Activated T-helper 1 cell treated with Interleukin-2 at 50 U/mL for 16 hours (primary cell): ENCODE measurements at regions not wholly inside any gene's neighbourhood (a gene's known extent, or its start where the extent isn't known, plus 50 kb on each side); places are given as distances from the start of the nearest gene placed in this dataset.

ENCODE experiments used
- DNase-seq: peaks from one replicate; pipeline ENCODE4 v3.0.0-alpha.2; 2020; ENCODE audit warnings: low read depth

DNA sequence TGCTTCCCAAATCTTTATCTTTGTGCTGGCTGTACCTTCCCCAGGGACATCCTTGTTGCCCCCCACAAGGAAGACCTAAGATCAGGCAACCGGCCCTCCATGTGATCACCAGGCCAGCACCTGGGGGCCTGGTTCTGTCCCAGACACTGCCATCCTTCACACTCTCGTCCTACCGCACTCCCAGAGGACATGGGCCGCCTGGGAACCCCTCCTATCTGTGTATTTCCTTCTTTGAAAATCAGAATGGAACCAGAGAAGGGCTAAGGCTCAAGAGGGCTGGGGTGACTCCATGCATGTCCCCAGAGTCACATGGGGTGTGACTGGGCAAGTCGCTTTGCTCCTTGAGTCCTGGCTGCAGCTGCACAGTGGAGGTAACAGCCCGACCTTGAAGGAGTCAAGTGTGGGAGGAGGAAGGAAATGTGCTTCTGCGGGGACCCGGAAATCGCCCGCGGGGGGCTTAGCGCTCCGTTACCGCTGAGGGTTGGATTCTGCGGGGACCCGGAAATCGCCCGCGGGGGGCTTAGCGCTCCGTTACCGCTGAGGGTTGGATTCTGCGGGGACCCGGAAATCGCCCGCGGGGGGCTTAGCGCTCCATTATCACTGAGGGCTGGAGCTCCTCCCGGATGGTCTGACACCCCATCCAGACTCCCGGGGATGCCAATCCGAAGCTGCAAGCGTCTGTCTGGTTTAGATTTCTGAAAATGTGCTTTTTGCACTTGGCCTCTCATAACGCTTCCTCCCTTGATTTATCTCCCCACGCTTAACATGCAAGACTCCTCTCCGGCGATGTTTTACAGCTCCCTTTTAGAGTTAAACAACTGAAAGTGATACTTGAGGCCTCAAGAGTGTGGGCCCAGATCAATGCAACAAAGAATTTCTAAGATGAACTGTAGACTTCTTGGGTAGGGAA, 278.9 kb downstream of the NPHP4 start:
- no peak for DNase-seq

DNA sequence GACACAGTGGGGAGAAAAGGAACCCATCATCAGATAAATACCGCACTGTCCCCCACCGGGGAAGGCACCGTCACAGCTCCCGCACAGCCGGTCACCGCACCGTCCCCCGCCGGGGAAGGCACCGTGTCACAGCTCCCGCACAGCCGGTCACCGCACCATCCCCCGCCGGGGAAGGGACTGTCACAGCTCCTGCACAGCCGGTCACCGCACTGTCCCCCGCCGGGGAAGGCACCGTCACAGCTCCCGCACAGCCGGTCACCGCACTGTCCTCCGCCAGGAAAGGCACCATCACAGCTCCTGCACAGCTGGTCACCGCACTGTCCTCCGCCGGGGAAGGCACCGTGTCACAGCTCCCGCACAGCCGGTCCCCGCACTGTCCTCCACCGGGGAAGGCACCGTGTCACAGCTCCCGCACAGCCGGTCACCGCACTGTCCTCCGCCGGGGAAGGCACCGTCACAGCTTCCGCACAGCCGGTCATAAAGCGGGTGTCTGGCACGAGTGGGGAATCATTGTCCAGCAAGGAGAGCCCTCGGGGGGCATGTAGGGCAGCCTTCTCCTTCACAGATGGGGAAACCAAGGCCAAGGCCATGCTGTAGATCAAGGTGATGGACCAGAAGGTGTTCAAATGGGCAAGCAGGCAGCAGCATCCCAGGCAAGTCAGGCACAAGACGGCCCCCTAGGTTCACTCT, 280.1 kb downstream of the NPHP4 start:
- DNase-seq: no peak

DNA sequence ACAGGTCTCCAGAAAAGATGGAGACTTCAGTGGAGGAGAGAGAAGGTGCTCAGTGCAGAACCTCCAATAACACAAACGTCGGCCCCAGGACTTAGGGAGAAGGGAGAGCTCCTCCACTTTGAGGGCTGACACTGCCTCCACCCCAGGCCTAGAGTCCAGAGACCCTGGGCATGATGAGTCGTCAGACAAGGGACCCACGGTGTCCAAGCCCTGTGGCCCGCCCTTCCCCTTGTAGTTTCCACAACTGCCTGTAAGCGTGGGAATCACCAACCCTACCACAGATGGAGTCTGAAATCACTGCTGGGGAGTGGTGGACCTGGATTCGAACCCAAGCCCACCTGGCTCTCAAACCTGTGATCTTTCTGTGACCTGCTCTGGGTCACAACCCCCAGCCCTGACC, 281.1 kb downstream of the NPHP4 start:
- no peak for DNase-seq

DNA sequence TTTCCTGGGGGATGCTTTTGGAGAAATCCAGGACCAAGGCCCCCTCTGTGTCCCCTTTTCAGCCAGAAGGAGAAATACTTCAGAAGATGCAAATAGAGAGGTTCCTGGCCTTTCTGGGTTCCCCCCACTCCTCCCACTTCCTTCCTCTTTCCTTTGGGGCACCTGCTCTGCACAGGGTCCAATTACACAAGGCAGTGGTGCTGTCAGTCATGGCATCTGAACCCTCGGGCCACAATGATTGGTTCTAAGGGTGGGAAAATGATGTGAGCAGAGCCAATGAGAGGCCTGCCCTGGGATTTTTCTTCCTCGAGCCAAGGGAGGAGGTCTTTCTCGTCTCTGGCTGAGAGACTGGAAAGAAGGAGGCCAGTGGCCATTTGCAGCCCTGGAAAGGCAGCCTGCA, 282.2 kb downstream of the NPHP4 start:
- DNase-seq: no peak

DNA sequence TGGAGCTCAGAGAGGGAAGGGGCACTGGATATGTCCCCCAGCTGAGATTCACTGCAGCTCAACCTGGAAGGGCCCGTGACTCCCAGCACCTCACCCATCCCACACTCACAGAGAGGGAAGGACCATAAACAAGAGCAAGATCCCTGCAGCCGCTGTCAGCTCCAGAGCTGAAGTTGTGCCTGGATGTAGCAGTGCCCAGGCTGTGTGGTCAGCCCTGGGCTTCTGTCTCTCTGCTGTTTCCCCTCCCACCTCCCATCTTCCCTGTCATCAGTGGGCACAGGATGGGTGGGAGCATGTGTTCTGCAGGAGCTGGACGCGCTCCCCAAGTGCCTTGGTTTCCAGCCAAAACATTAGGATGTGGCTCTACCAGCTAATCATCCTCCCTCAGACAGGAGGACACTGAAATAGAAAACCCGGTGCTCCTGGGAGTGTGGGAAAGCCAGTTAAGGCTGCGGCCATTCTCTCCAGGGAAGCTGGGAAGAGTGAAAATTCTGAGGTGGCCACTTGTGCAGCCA, 282.7 kb downstream of the NPHP4 start:
- DNase-seq: no peak

DNA sequence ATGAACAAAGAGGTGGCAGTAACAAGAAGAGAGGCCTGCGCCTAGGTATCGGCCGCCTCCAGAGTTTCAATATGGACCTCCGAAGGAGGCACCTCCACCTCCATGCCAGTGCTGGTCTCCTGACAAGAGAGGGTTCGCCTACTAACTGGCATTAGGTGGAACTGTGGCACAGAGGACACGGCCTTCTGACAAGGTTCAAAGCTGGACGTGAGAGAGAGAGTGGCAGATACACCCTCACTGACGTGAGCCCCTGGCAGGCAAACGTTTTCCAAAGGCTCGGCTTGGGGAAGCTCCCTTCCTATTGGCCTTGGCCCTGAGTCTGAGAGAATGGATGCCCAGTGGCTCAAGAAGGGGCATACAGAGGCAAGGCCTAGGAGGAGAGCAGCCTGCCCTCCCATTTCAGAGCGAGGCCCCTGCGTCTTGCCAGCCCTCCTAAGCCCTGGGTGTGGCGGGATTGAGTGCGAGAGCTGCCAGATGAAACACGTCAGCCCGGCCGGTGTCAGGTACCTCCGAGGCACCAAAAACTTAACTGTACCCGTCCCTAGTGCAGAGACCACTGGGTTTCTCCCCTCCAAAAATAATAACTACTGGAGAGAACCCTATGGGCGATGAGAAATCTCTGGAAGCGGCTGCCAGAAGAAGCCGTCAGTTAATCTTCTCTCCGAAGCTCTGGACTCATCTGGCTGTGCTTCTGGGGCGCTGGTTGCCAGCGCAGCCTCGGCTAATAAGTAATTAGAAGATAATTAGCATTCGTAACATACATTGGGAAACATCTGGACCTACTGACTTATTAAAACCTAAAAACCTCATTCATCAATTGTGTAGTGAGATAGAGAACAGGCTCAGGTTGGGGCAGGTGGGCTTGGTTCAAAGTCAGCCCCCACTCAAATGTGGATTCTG, 283.6 kb downstream of the NPHP4 start:
- no peak for DNase-seq

DNA sequence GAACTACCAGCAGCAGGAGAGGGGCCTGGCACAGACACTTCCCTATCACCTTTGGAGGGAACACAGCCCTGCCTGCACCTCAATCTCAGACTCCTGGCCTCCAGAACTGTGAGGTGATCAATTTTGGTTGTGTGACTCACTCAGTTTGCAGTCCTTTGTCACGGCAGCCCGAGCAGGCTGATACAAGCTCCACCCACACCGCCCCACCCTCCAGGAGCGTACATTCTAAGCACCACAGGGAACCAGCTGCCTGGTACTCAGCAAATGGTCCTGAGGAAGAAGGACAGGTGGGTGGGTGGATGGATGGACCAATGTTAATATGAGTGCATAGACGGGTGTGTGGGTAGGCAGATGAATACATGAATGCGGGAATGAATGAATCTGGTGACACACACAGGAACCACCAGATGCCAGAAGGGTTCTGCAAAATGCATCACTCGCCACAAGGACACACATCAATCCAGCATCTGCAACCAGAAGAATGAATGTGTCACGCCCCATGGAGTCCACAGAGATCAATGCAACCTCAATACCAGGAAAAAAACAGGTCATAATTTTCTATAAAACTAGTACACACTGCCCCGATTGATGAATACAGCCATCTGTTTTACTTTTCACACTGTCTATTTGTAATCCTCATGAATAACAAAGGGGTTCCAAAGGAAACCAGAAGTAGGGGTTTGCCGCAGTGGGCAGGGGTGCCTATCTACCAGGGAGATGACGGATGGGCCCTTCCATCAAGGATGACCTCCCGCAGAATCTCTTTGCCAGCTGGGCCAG, 284.5 kb downstream of the NPHP4 start:
- DNase-seq: no peak

DNA sequence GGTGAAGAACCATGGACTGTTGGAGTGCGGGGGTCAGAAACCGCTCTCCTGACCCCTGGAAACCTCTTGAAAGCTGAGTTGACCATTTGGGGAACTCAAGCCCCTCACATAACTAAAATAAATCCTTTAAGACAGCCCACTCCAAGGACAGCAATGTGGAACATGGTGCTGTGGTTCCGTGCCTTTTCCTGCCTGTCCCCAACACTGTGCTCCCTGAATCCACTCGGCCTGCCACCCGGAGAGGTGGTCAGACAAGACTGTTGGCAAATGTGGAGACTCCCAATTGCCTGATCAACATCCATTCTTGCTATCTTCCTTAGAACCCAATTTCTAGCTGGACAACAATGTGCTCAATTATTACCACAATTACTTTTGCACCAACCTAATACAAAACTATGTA, 286.0 kb downstream of the NPHP4 start:
- DNase-seq: no peak

DNA sequence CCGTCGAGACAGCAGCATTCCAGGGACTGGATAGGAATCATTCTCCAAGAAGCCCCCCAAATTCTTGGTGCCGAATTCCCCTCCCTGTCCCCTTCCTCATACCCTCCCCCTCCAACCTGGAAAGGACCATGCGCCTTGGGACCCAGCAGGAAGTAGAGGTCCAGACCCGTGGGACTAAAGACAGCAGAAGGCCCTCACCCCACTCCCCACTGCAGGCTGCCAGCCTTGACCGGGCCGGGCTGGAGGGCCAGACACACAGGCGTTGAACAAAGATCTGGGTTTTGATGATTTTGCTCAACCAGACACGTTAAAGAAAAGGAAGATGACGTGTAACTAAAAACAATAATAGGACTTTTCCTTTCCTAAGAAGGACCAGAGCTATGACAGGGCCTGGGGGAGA, 286.5 kb downstream of the NPHP4 start:
- no peak for DNase-seq

DNA sequence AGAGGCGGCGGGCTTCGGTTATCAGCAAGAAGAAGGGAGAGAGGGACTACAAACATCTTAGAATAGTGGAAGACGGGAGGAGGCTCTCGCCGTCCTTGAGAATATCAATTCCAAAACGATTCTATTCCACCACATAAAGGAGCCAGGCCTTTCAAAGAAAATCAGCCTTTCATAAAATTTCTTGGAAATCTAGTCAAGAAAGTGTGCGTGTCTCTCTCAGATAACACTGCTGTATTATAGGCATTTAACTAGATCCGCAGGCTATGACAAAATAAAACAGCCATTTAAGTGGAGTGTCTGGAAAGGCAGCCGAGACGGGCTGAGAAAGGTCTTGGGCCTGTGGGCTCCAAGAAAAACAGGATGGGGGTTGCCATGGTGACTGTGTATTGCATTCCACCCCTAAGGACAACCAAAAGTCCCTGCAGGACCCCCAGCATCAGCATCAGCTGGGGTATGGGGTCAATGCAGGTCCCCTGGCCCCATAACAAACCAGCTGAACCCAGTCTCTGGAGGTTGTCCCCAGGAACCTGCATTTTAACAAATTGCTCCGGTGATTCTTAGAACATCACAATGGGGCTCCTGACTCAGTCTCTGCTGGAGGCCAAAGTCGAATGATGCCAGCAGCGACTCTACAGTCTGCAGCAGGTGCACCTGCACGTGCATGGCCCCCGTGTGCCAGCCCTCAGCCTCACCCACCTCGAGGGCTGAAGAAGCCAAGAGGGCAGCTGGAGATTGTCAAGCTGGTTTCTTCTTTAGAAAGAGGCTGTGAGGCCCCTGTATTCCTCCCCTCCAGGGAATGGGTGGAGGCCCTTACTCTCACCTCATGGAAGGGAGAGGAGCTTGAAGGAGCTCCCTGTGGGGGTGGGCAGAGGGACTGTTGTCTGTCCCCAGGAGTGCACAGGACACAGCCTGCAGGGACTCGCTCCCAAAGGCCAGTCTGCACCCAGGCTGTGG, 287.4 kb downstream of the NPHP4 start:
- no peak for DNase-seq

DNA sequence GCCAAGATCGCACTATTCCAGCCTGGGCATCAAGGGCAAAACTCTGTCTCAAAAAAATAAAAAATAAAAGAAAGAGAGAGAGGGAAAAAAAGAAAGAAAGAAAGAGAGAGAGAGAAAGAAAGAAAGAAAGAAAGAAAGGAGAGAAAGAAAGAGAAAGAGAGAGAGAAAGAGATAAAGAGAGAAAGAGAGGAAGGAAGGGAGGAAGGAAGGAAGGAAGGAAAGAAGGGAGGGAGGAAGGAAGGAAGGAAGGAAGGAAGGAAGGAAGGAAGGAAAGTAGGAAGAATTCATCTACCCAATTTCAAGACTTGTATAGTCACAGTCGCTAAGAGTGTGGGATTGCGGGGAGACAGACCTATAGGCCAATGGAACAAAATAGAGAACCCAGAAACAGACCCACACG, 290.6 kb downstream of the NPHP4 start:
- no peak for DNase-seq

DNA sequence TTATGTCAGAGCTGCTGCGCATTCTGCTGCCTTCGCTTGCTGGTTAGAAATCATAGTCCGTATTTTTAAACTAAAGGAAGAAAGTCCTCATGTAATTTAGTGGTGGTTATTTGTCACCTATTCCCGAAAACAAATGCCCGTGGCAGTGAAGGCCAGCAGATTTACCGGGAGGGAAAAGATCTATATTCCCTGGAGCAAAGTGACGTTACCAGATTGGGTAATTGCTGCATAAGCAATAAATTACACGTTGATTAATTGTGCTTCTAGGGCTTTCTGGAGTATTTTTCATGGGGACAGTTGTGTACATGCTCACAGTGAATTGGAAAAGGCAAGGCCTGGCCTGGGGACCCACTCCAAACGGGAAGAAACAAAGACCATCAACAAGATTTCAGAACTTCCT, 298.7 kb downstream of the NPHP4 start:
- no peak for DNase-seq

DNA sequence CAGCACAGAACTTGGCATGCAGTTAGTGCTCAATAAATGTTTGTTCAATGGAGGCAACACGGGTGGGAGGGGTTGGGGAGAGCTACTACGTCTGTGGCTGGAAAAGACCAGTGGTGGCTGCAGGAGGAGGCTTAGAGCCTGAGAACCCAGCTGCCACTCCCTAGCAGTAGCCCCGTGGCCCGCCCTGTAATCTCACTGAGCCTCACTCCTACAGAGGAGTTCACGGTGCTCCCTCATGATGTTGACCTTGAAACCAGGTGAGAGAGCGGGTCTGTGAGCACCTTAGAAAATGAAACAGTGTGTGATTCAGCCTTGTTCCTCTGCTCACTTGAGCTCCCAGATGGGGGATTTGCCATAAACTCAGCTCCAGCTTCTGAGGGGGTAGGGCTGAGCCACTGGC, 299.6 kb downstream of the NPHP4 start:
- no peak for DNase-seq

DNA sequence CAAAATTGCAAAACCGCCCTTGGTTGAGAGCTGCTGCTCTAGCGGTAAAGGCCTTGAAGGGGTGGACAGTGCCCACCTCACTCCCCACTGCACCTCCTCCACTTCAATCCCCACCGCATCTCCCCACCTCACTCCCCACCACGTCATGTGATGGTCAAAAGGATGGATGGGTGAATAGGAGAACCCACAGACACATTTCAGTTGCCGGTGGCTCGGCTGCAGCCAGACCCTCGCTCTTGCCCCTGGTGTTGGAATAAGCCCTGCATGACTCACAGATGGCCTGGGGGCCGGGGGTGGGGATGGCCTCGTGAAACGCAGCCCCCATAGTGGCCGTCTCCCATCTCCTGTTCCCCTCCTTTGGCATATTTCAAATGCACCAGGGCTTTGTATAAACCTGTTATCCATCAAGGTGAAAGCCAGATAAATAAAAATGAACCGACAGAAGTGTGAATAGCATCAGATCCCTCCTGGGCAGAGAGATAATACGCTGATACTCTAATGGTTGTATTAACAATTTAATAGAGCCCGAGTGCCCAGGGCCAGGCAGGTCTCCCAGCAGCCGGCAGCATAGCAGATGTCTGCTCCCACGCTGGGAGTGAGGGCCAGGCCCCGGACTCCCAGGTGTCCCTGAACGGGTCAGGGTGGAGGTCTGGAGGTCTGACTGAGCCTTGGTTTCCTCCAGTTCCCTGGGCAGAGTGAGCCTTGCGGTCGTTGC, 300.3 kb downstream of the NPHP4 start:
- DNase-seq: no peak

DNA sequence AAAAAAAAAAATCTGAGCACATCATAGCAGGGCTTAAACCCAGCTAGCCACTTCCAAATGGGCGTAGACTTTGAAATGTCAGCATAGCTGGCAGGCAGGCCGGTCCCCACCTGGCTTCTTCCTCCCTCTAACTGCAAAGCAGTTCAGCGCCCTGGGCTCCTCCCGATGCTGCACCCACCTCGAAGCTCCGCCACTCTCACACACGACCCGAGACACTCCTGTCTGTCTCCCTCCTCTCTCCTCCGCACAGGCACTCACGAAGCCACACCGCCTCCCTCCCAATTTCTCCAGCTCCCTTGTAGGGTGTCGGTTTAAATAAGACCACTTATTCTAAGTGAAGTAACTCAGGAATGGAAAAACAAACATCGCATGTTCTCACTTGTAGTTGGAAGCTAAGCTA, 301.3 kb downstream of the NPHP4 start:
- DNase-seq: no peak

DNA sequence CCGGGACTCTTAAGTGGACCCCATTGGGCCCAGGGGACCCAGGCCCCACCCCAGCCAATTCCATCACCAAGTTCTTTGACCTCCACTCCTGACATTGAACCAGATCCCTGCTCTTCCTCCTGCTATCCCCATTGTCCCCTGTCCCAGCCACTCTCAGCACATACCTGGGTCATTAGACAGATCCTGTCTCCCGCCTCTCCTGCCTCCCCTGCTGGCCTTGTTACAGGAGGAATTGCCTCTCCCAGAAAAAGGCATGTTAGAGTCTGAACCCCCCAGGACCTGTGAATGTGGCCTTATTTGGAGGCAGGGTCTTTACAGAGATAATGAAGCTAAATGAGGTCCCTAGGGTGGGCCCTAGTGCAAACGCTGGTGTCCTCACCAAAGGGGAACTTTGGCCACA, 301.9 kb downstream of the NPHP4 start:
- DNase-seq: no peak

DNA sequence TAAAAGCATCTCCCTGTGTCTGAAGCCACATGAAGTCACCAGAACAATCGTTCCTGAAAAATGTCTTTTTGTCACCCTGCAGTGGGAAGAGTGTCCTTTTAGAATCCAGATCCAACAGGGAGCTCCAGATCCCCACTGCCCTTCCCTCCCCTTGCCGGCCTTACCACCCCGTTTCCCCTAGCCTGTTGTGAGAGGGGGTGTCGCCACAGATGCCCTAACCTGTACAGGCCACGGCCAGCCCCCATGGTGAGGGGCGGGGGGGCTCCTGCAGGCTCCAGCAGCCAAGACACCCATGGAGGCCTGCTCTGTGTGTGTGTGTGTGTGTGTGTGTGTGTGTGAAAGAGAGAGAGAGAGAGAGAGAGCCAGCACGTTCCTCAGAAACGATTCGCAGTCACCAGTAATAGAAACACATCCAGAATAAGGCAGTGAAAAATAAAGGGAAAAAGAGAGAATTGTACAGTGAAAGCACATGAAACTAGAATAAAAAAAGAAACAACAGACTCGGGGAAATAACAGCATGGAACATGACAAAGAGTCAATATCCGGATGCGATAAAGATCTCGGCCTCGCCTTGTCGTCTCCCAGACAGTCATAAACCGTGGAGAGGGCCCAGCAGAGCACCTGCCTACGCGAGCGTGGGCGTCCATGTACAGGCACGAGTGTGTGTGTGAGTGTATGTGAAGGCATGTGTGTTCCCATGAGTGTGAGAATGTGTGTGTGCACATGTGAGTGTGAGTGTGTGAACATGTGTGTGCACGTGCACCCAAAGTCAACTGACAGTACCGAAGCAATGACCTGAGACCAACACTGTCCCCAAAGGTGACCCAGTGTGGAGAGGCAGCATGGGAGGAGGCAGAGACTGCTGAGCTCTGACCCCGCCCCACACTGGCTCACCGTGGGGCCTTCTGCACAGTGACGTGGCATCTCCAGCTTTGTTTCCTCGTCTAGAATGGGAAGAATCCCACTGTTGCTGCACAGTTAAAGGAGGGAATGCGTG, 303.8 kb downstream of the NPHP4 start:
- no peak for DNase-seq

DNA sequence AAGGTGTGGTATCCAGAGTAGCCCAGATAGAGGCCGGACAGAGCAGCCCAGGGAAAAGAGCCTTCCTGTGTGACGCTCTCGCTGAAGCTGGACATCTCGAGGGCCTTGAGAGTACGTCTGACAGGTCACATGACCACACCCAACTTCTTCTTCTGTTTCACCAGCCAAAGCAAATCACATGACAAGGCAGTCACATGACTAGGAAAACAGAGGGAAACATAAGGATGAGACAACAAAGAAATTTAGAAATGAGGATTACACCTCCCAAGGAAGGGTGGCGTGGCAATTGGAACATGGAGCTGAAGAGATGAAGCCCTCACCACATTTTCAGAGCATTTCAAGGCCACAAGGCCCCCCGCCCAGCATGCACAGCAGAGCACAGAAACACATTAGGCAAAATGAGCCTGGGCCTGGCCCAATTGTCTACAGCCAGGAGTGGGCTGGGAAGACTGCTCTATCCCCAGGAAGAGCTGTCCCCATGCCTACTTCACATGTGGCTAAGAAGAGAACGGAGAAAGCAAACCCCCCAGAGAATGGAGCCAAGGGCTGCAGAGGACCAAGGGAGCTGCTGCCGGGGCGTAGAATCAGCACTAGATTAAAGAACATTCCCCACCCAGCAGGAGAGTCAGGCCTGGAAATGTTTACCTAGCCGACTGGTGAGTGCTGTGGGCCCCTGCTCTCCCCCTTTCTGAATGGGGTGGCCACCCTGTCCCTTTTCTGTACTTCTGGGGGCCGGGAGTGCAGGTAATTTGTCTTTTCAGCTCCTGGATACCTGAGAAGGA, 305.1 kb downstream of the NPHP4 start:
- DNase-seq: no peak
